Keratinocyte (primary cell): ENCODE measurements at regions not wholly inside any gene's neighbourhood (a gene's known extent, or its start where the extent isn't known, plus 50 kb on each side); places are given as distances from the start of the nearest gene placed in this dataset.
"Not testable (repeated sequence)": the region's sequence is repeated elsewhere in the genome, so short reads cannot be mapped to it uniquely, and the experiment has no call there.

Experiments
- DNase-seq: peaks from one replicate; pipeline ENCODE4 v3.0.0-alpha.2; 2011; ENCODE audit warnings: low read depth, missing footprints, low spot score
- FAIRE-seq: peaks from 2 replicates; lab custom pipeline; 2011; peaks lifted over from hg19 to GRCh38; lab: Jason Lieb, UNC
- H2AFZ ChIP-seq: 2 replicates; pipeline ENCODE4 v1.6.0; 2012; ENCODE audit warnings: low read length, control low read depth, inconsistent platforms; ENCODE audit not compliant: control insufficient read depth
- H3K27ac ChIP-seq: 2 replicates; pipeline ENCODE4 v1.5.1; 2011; ENCODE audit warnings: low read length; ENCODE audit not compliant: control insufficient read depth, insufficient read depth
- H3K27me3 ChIP-seq: 3 replicates; pipeline ENCODE4 v1.6.0; 2011; ENCODE audit warnings: low read length; ENCODE audit not compliant: control insufficient read depth, insufficient read depth; ENCODE audit errors: extremely low read depth
- H3K36me3 ChIP-seq, 2 experiments: 2 replicates in 1 of 2; 3 replicates in 1 of 2; pipeline ENCODE4 v1.5.1; 2011; ENCODE audit warnings: low read length in 2 of 2, mild to moderate bottlenecking in 1 of 2; ENCODE audit not compliant: control insufficient read depth in 2 of 2, insufficient read depth in 2 of 2; ENCODE audit errors: extremely low read depth in 1 of 2
- H3K4me1 ChIP-seq: 3 replicates; pipeline ENCODE4 v1.5.1; 2011; ENCODE audit warnings: low read length; ENCODE audit not compliant: control insufficient read depth, insufficient read depth; ENCODE audit errors: extremely low read depth
- H3K4me2 ChIP-seq: 3 replicates; pipeline ENCODE4 v1.6.0; 2011; ENCODE audit warnings: low read depth, low read length; ENCODE audit not compliant: control insufficient read depth, insufficient read depth; ENCODE audit errors: extremely low read depth
- H3K4me3 ChIP-seq, 3 experiments: fragments of 200-600 bp in 1 of 3; sonication (generic) in 1 of 3; 2 replicates in 2 of 3; 3 replicates in 1 of 3; pipeline ENCODE4 v1.5.1; 2011 to 2016; ENCODE audit warnings: low read length in 3 of 3, mild to moderate bottlenecking in 3 of 3, control low read depth in 2 of 3, inconsistent platforms in 1 of 3, low read depth in 1 of 3, mixed read lengths in 1 of 3, mixed run types in 1 of 3, moderate library complexity in 1 of 3; ENCODE audit not compliant: control insufficient read depth in 2 of 3, insufficient read depth in 2 of 3; ENCODE audit errors: extremely low read depth in 1 of 3
- H3K79me2 ChIP-seq: 2 replicates; pipeline ENCODE4 v1.6.0; 2012; ENCODE audit warnings: low read length; ENCODE audit not compliant: control insufficient read depth, insufficient read depth
- H3K9ac ChIP-seq: 3 replicates; pipeline ENCODE4 v1.6.0; 2011; ENCODE audit warnings: low read length; ENCODE audit not compliant: control insufficient read depth, insufficient read depth; ENCODE audit errors: extremely low read depth
- H3K9me1 ChIP-seq: 3 replicates; pipeline ENCODE4 v1.6.0; 2011; ENCODE audit warnings: low read length; ENCODE audit not compliant: control insufficient read depth, insufficient read depth; ENCODE audit errors: extremely low read depth
- H3K9me3 ChIP-seq: 2 replicates; pipeline ENCODE4 v1.5.1; 2012; ENCODE audit warnings: low read depth, low read length; ENCODE audit not compliant: control insufficient read depth
- H4K20me1 ChIP-seq: 3 replicates; pipeline ENCODE4 v1.6.0; 2011; ENCODE audit warnings: low read length; ENCODE audit not compliant: control insufficient read depth, insufficient read depth; ENCODE audit errors: extremely low read depth
- CTCF ChIP-seq, 3 experiments: IDR thresholded peaks in 1 of 3; conservative IDR thresholded peaks in 1 of 3; optimal IDR thresholded peaks in 1 of 3; 2 replicates in 2 of 3; 3 replicates in 1 of 3; pipeline versions ENCODE3 to v1.5.1; 2011; ENCODE audit warnings: low read length in 3 of 3, mild to moderate bottlenecking in 3 of 3, moderate library complexity in 2 of 3, control low read depth in 1 of 3, inconsistent platforms in 1 of 3; ENCODE audit not compliant: insufficient read depth in 2 of 3; ENCODE audit errors: extremely low read depth in 1 of 3
- EZH2 ChIP-seq: IDR thresholded peaks from one replicate; pipeline ENCODE4 v1.6.1; 2012; ENCODE audit warnings: inconsistent platforms, mild to moderate bottlenecking, low read length, moderate library complexity
- dilution Hi-C: fragments of 300-500 bp; cut with MboI; formaldehyde crosslinking; loops from one replicate; pipeline ENCODE4 v1.7.0; 2020; ENCODE audit warnings: low sequenced_read_pairs; ENCODE audit not compliant: extremely low pct_ligation_motif_present

GRCh38 chr16:52113533-52114183 is 433.3 kb downstream of the TOX3 start:
- DNase-seq (no peak), FAIRE-seq (peak; percentile 17)
- H3K27ac ChIP-seq: no peak overlapping the region
- no peak overlapping the region for H3K4me2 ChIP-seq
- H3K27me3 ChIP-seq: no peaks in the 10 kb centered on the region
- no peak overlapping the region for H2AFZ ChIP-seq
- no peak overlapping the region for H3K4me3 ChIP-seq
- H3K9me3 ChIP-seq: no peaks in the 10 kb centered on the region
- H3K79me2 ChIP-seq: no peaks in the 10 kb centered on the region
- no peak overlapping the region for H3K9ac ChIP-seq
- H3K4me1 ChIP-seq: peaks cover 15% of the 10 kb centered on the region
- H4K20me1 ChIP-seq: no peaks in the 10 kb centered on the region
- dilution Hi-C loops: no loop called here
- no peaks in the 10 kb centered on the region for H3K9me1 ChIP-seq
- TF ChIP-seq CTCF (optimal IDR thresholded peaks at IDR 0.05 in 1 of 3, IDR thresholded peaks at IDR 0.05 in 1 of 3, conservative IDR thresholded peaks at IDR 0.05 in 1 of 3; ENCODE audit: extremely low read depth in 1 of 3, insufficient read depth in 2 of 3, low read length in 3 of 3): no peak
- TF ChIP-seq EZH2: no peak
- no peaks in the 10 kb centered on the region for H3K36me3 ChIP-seq

GRCh38 chr16:52104993-52105392 is 441.9 kb downstream of the TOX3 start:
- H3K36me3 ChIP-seq, H3K9me3 ChIP-seq, H3K79me2 ChIP-seq, FAIRE-seq, H3K27ac ChIP-seq, H3K27me3 ChIP-seq, H2AFZ ChIP-seq, H3K9me1 ChIP-seq, H3K4me2 ChIP-seq, DNase-seq, H3K4me3 ChIP-seq, H3K4me1 ChIP-seq, H4K20me1 ChIP-seq, H3K9ac ChIP-seq, dilution Hi-C loops: not testable (repeated sequence)

- H3K27me3 ChIP-seq: no peaks in the 10 kb centered on the region
- no peak overlapping the region for H2AFZ ChIP-seq
- no peak for TF ChIP-seq CTCF (optimal IDR thresholded peaks at IDR 0.05 in 1 of 3, IDR thresholded peaks at IDR 0.05 in 1 of 3, conservative IDR thresholded peaks at IDR 0.05 in 1 of 3; ENCODE audit: extremely low read depth in 1 of 3, insufficient read depth in 2 of 3, low read length in 3 of 3)
- no peak for TF ChIP-seq EZH2
- no peak overlapping the region for H3K9ac ChIP-seq
- H3K4me3 ChIP-seq: no peak overlapping the region
- DNase-seq (no peak), FAIRE-seq (no peak)
- dilution Hi-C loops: no loop called here
- H3K4me2 ChIP-seq: no peak overlapping the region
- H3K4me1 ChIP-seq: no peaks in the 10 kb centered on the region
- H3K27ac ChIP-seq: no peak overlapping the region
- no peaks in the 10 kb centered on the region for H4K20me1 ChIP-seq
- no peaks in the 10 kb centered on the region for H3K9me3 ChIP-seq
- H3K79me2 ChIP-seq: no peaks in the 10 kb centered on the region
- no peaks in the 10 kb centered on the region for H3K9me1 ChIP-seq
- H3K36me3 ChIP-seq: no peaks in the 10 kb centered on the region
These were observed 443.2 kb downstream of the TOX3 start for GRCh38 chr16:52103791-52104190.
